HEK293T (cell line): ENCODE measurements at regions not wholly inside any gene's neighbourhood (a gene's known extent, or its start where the extent isn't known, plus 50 kb on each side); places are given as distances from the start of the nearest gene placed in this dataset.

Experiments
- ARNT ChIP-seq: fragments of 450-650 bp; IDR thresholded peaks from 2 replicates; pipeline ENCODE4 v1.6.1; 2017; ENCODE audit warnings: mild to moderate bottlenecking
- LEF1 ChIP-seq: fragments of 450-650 bp; IDR thresholded peaks from 2 replicates; pipeline ENCODE4 v1.6.1; 2017; ENCODE audit warnings: mild to moderate bottlenecking, borderline replicate concordance
- SP1 ChIP-seq: fragments of 450-650 bp; IDR thresholded peaks from 2 replicates; pipeline ENCODE4 v1.6.1; 2017

GRCh38 chr14:40402957-40403356, 970.7 kb upstream of the FBXO33 start:
- no peak for TF ChIP-seq ARNT
- TF ChIP-seq LEF1 = no peak
- TF ChIP-seq SP1 = no peak
